ENCODE measurements at regions not wholly inside any gene's neighbourhood (a gene's known extent, or its start where the extent isn't known, plus 50 kb on each side); places are given as distances from the start of the nearest gene placed in this dataset.

DNA sequence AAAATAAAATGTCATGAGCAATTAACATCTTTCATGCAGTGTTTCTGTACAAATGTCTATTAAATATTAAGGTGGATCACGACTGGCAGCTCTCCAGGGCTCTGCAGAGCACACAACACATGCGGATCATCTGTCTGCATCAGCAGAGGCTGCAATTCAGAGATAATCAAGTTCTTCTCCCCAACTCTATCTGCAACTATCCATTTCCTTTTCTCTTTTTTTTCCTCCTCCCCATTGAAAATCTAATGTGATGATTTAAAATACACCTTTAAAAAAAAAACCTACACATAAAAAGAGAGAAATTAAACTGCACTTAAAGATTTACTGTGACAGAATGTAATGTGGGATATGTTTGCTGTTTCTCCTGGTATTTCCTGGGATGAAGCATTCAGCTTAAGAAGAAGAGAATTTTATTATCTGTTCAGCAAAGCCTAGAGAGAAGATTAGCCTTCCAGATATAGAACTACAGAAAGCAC, 352.6 kb upstream of the CCDC54 start:
- no peaks in the 10 kb centered on the region for H3K4me1 ChIP-seq (ENCODE audit: control extremely low read depth in 1 of 4, control insufficient read depth in 4 of 4, insufficient read depth in 4 of 4, low read length in 3 of 4)
- ChIA-PET CTCF (no interaction called here), POLR2A (no interaction called here)
- DNase-seq, result peak in 1 of 3 donors; percentile 17
- no peaks in the 10 kb centered on the region for H3K9me3 ChIP-seq (ENCODE audit: control extremely low read depth in 1 of 5, control insufficient read depth in 4 of 5, insufficient read depth in 2 of 5, low read depth in 1 of 5, low read length in 4 of 5)
- no peaks in the 10 kb centered on the region for H3K27me3 ChIP-seq (replicated peaks in 2 of 5; ENCODE audit: control insufficient read depth in 4 of 5, insufficient read depth in 5 of 5, low read length in 4 of 5)
- WGBS (ENCODE audit: insufficient coverage), result 80% methylated on average over 1 of the region's 2 CpGs
- no peak overlapping the region for H3K4me3 ChIP-seq (ENCODE audit: control insufficient read depth in 1 of 7, extremely low read depth in 1 of 7, insufficient read depth in 4 of 7, low read depth in 2 of 7, low read length in 6 of 7)
- no peak overlapping the region for H3K27ac ChIP-seq (ENCODE audit: insufficient read depth in 1 of 2, low read depth in 1 of 2, low read length in 2 of 2, poor library complexity in 1 of 2, severe bottlenecking in 2 of 2)
- no peaks in the 10 kb centered on the region for H3K36me3 ChIP-seq (ENCODE audit: control insufficient read depth in 4 of 4, insufficient read depth in 4 of 4, low read length in 3 of 4)

GRCh38 chr3:107025961-107026360, 351.3 kb upstream of the CCDC54 start:
- POLR2A ChIA-PET, result no interaction called here
- CTCF ChIA-PET, result no interaction called here
- H3K4me1 ChIP-seq (ENCODE audit: control extremely low read depth in 1 of 4, control insufficient read depth in 4 of 4, insufficient read depth in 4 of 4, low read length in 3 of 4), result no peaks in the 10 kb centered on the region

DNA sequence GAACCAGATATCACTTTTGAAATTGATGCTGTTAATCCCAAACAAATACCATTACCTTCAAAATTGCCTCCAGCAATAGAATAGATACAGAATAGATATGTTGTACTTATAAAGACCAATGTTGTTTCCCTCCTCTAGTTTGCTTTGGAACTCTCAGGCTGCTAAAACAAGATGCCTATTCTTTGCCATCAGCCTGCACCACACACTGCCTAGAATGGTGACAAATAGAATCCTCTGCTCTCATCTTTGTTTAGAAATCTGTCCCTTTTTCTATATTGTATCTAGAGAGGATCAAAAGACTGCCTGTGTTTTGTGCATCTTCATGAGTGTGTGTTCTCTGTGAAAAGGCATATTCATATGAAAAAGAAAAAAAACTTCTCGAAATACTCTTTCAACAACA, 349.2 kb upstream of the CCDC54 start:
- no peak overlapping the region for H3K4me3 ChIP-seq (ENCODE audit: control insufficient read depth in 1 of 7, extremely low read depth in 1 of 7, insufficient read depth in 4 of 7, low read depth in 2 of 7, low read length in 6 of 7)
- POLR2A ChIA-PET, result no interaction called here
- H3K27me3 ChIP-seq (replicated peaks in 2 of 5; ENCODE audit: control insufficient read depth in 4 of 5, insufficient read depth in 5 of 5, low read length in 4 of 5), result no peaks in the 10 kb centered on the region
- H3K36me3 ChIP-seq (ENCODE audit: control insufficient read depth in 4 of 4, insufficient read depth in 4 of 4, low read length in 3 of 4), result no peaks in the 10 kb centered on the region
- CTCF ChIA-PET, result no interaction called here
- no peaks in the 10 kb centered on the region for H3K4me1 ChIP-seq (ENCODE audit: control extremely low read depth in 1 of 4, control insufficient read depth in 4 of 4, insufficient read depth in 4 of 4, low read length in 3 of 4)
- no CpG with 5 or more reads among the region's 1 CpG for WGBS (ENCODE audit: insufficient coverage)
- DNase-seq, result no peak
- H3K27ac ChIP-seq (ENCODE audit: insufficient read depth in 1 of 2, low read depth in 1 of 2, low read length in 2 of 2, poor library complexity in 1 of 2, severe bottlenecking in 2 of 2), result no peak overlapping the region
- peaks cover 0 to 1% (median 0%) of the 10 kb centered on the region in 5 experiments for H3K9me3 ChIP-seq (ENCODE audit: control extremely low read depth in 1 of 5, control insufficient read depth in 4 of 5, insufficient read depth in 2 of 5, low read depth in 1 of 5, low read length in 4 of 5)

More at GRCh38 chr3:107025961-107026360, 351.3 kb upstream of the CCDC54 start:
- DNase-seq, result no peak
- Histone ChIP-seq H3K27me3 (replicated peaks in 2 of 5; ENCODE audit: control insufficient read depth in 4 of 5, insufficient read depth in 5 of 5, low read length in 4 of 5) (no peaks in the 10 kb centered on the region), H3K4me3 (ENCODE audit: control insufficient read depth in 1 of 7, extremely low read depth in 1 of 7, insufficient read depth in 4 of 7, low read depth in 2 of 7, low read length in 6 of 7) (no peak overlapping the region), H3K27ac (ENCODE audit: insufficient read depth in 1 of 2, low read depth in 1 of 2, low read length in 2 of 2, poor library complexity in 1 of 2, severe bottlenecking in 2 of 2) (no peak overlapping the region), H3K36me3 (ENCODE audit: control insufficient read depth in 4 of 4, insufficient read depth in 4 of 4, low read length in 3 of 4) (no peaks in the 10 kb centered on the region), H3K9me3 (ENCODE audit: control extremely low read depth in 1 of 5, control insufficient read depth in 4 of 5, insufficient read depth in 2 of 5, low read depth in 1 of 5, low read length in 4 of 5) (peaks cover 0 to 1% (median 0%) of the 10 kb centered on the region in 5 experiments)
- WGBS (ENCODE audit: insufficient coverage), result no CpG with 5 or more reads among the region's 3 CpGs

DNA sequence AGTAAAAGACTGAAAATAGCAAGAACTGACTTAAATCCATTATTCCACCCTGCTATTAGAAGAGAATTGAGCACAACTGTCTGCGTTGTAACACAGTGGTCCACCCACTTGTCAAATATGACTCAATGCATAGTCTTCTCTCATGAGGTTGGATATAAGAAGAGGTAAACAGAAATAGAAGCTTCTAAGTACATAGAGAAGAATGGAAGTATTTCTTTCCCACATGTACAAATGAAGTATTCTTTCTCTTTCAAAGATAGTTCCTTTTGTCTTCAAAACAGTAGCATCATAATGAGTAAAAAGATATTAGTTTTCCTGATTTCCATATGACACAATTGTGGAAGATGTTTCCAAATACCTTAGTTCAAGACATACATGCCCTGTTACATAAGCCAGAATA, 348.6 kb upstream of the CCDC54 start:
- no peaks in the 10 kb centered on the region for H3K4me1 ChIP-seq (ENCODE audit: control extremely low read depth in 1 of 4, control insufficient read depth in 4 of 4, insufficient read depth in 4 of 4, low read length in 3 of 4)
- ChIA-PET POLR2A (no interaction called here), CTCF (no interaction called here)
- H3K9me3 ChIP-seq (ENCODE audit: control extremely low read depth in 1 of 5, control insufficient read depth in 4 of 5, insufficient read depth in 2 of 5, low read depth in 1 of 5, low read length in 4 of 5), result peaks cover 0 to 1% (median 0%) of the 10 kb centered on the region in 5 experiments
- no CpG with 5 or more reads among the region's 1 CpG for WGBS (ENCODE audit: insufficient coverage)
- H3K27ac ChIP-seq (ENCODE audit: insufficient read depth in 1 of 2, low read depth in 1 of 2, low read length in 2 of 2, poor library complexity in 1 of 2, severe bottlenecking in 2 of 2), result no peak overlapping the region
- DNase-seq, result no peak
- no peak overlapping the region for H3K4me3 ChIP-seq (ENCODE audit: control insufficient read depth in 1 of 7, extremely low read depth in 1 of 7, insufficient read depth in 4 of 7, low read depth in 2 of 7, low read length in 6 of 7)
- no peaks in the 10 kb centered on the region for H3K36me3 ChIP-seq (ENCODE audit: control insufficient read depth in 4 of 4, insufficient read depth in 4 of 4, low read length in 3 of 4)
- no peaks in the 10 kb centered on the region for H3K27me3 ChIP-seq (replicated peaks in 2 of 5; ENCODE audit: control insufficient read depth in 4 of 5, insufficient read depth in 5 of 5, low read length in 4 of 5)

GRCh38 chr3:107032111-107032510, 345.1 kb upstream of the CCDC54 start:
- POLR2A ChIA-PET, result no interaction called here
- no peak for DNase-seq
- Histone ChIP-seq H3K9me3 (ENCODE audit: control extremely low read depth in 1 of 5, control insufficient read depth in 4 of 5, insufficient read depth in 2 of 5, low read depth in 1 of 5, low read length in 4 of 5) (peaks cover 0 to 1% (median 0%) of the 10 kb centered on the region in 5 experiments), H3K27ac (ENCODE audit: insufficient read depth in 1 of 2, low read depth in 1 of 2, low read length in 2 of 2, poor library complexity in 1 of 2, severe bottlenecking in 2 of 2) (no peak overlapping the region), H3K4me1 (ENCODE audit: control extremely low read depth in 1 of 4, control insufficient read depth in 4 of 4, insufficient read depth in 4 of 4, low read length in 3 of 4) (no peaks in the 10 kb centered on the region), H3K27me3 (replicated peaks in 2 of 5; ENCODE audit: control insufficient read depth in 4 of 5, insufficient read depth in 5 of 5, low read length in 4 of 5) (no peaks in the 10 kb centered on the region), H3K36me3 (ENCODE audit: control insufficient read depth in 4 of 4, insufficient read depth in 4 of 4, low read length in 3 of 4) (no peaks in the 10 kb centered on the region), H3K4me3 (ENCODE audit: control insufficient read depth in 1 of 7, extremely low read depth in 1 of 7, insufficient read depth in 4 of 7, low read depth in 2 of 7, low read length in 6 of 7) (no peak overlapping the region)
- WGBS (ENCODE audit: insufficient coverage), result no CpG with 5 or more reads among the region's 2 CpGs
- CTCF ChIA-PET, result no interaction called here

- H3K4me1 ChIP-seq (ENCODE audit: control extremely low read depth in 1 of 4, control insufficient read depth in 4 of 4, insufficient read depth in 4 of 4, low read length in 3 of 4), result no peaks in the 10 kb centered on the region
- ChIA-PET CTCF (no interaction called here), POLR2A (no interaction called here)
- no peak for DNase-seq
- H3K27me3 ChIP-seq (replicated peaks in 2 of 5; ENCODE audit: control insufficient read depth in 4 of 5, insufficient read depth in 5 of 5, low read length in 4 of 5), result no peaks in the 10 kb centered on the region
- WGBS (ENCODE audit: insufficient coverage), result no CpG with 5 or more reads among the region's 3 CpGs
- no peak overlapping the region for H3K4me3 ChIP-seq (ENCODE audit: control insufficient read depth in 1 of 7, extremely low read depth in 1 of 7, insufficient read depth in 4 of 7, low read depth in 2 of 7, low read length in 6 of 7)
- H3K27ac ChIP-seq (ENCODE audit: insufficient read depth in 1 of 2, low read depth in 1 of 2, low read length in 2 of 2, poor library complexity in 1 of 2, severe bottlenecking in 2 of 2), result no peak overlapping the region
- H3K9me3 ChIP-seq (ENCODE audit: control extremely low read depth in 1 of 5, control insufficient read depth in 4 of 5, insufficient read depth in 2 of 5, low read depth in 1 of 5, low read length in 4 of 5), result peaks cover 0 to 1% (median 0%) of the 10 kb centered on the region in 5 experiments
- H3K36me3 ChIP-seq (ENCODE audit: control insufficient read depth in 4 of 4, insufficient read depth in 4 of 4, low read length in 3 of 4), result no peaks in the 10 kb centered on the region
Observed at GRCh38 chr3:107034142-107034541, 343.1 kb upstream of the CCDC54 start.

- no peaks in the 10 kb centered on the region for H3K27me3 ChIP-seq (replicated peaks in 2 of 5; ENCODE audit: control insufficient read depth in 4 of 5, insufficient read depth in 5 of 5, low read length in 4 of 5)
- H3K36me3 ChIP-seq (ENCODE audit: control insufficient read depth in 4 of 4, insufficient read depth in 4 of 4, low read length in 3 of 4), result no peaks in the 10 kb centered on the region
- H3K4me3 ChIP-seq (ENCODE audit: control insufficient read depth in 1 of 7, extremely low read depth in 1 of 7, insufficient read depth in 4 of 7, low read depth in 2 of 7, low read length in 6 of 7), result no peak overlapping the region
- no peaks in the 10 kb centered on the region for H3K4me1 ChIP-seq (ENCODE audit: control extremely low read depth in 1 of 4, control insufficient read depth in 4 of 4, insufficient read depth in 4 of 4, low read length in 3 of 4)
- peaks cover 0 to 1% (median 0%) of the 10 kb centered on the region in 5 experiments for H3K9me3 ChIP-seq (ENCODE audit: control extremely low read depth in 1 of 5, control insufficient read depth in 4 of 5, insufficient read depth in 2 of 5, low read depth in 1 of 5, low read length in 4 of 5)
- WGBS (ENCODE audit: insufficient coverage), result 100% methylated on average over 2 of the region's 2 CpGs
- ChIA-PET CTCF (no interaction called here), POLR2A (no interaction called here)
- H3K27ac ChIP-seq (ENCODE audit: insufficient read depth in 1 of 2, low read depth in 1 of 2, low read length in 2 of 2, poor library complexity in 1 of 2, severe bottlenecking in 2 of 2), result no peak overlapping the region
- DNase-seq, result no peak
Observed at GRCh38 chr3:107035176-107035575, 342.1 kb upstream of the CCDC54 start.

All from common myeloid progenitor, CD34-positive (primary cell).